Gastroesophageal sphincter (tissue), 3 donors: ENCODE measurements at regions not wholly inside any gene's neighbourhood (a gene's known extent, or its start where the extent isn't known, plus 50 kb on each side); places are given as distances from the start of the nearest gene placed in this dataset.

Experiments used
- CTCF ChIP-seq, 4 experiments: fragments of 200-600 bp in 2 of 4; fragments of 450-650 bp in 2 of 4; sonication (generic) in 1 of 4; IDR thresholded peaks; one replicate each; pipeline ENCODE4 v1.5.1; 2017 to 2019; ENCODE audit warnings: antibody characterized with exemption in 4 of 4, mild to moderate bottlenecking in 2 of 4, moderate library complexity in 2 of 4
- POLR2A ChIP-seq, 2 donors: fragments of 450-650 bp; IDR thresholded peaks; one replicate each; pipeline ENCODE4 v1.6.1; 2017; ENCODE audit warnings: antibody characterized with exemption in 2 of 2, mild to moderate bottlenecking in 2 of 2, moderate library complexity in 1 of 2

GRCh38 chr6:51495610-51496396 is 591.6 kb downstream of the PKHD1 start:
- no peak for TF ChIP-seq POLR2A (IDR thresholded peaks at IDR 0.05)
- TF ChIP-seq CTCF (IDR thresholded peaks at IDR 0.05): no peak
